SH-SY5Y (cell line): ENCODE measurements at regions not wholly inside any gene's neighbourhood (a gene's known extent, or its start where the extent isn't known, plus 50 kb on each side); places are given as distances from the start of the nearest gene placed in this dataset.

Experiments used
- GATA2 ChIP-seq: IDR thresholded peaks from 2 replicates; pipeline ENCODE4 v1.6.1; 2011; ENCODE audit warnings: mild to moderate bottlenecking, low read depth, low read length
- GATA3 ChIP-seq: IDR thresholded peaks from 2 replicates; pipeline ENCODE4 v1.6.1; 2011; ENCODE audit warnings: low read depth, mild to moderate bottlenecking, low read length, moderate library complexity

GRCh38 chr9:38342532-38342931 lies 50.0 kb upstream of the ALDH1B1 start:
- no peak for TF ChIP-seq GATA2
- TF ChIP-seq GATA3 = no peak

GRCh38 chr9:38342096-38342495 lies 50.4 kb upstream of the ALDH1B1 start:
- TF ChIP-seq GATA3 = no peak
- no peak for TF ChIP-seq GATA2

- TF ChIP-seq GATA3 = no peak
- no peak for TF ChIP-seq GATA2
These were observed 53.0 kb upstream of the ALDH1B1 start for GRCh38 chr9:38339496-38339895.

GRCh38 chr9:38339087-38339486 lies 53.4 kb upstream of the ALDH1B1 start:
- TF ChIP-seq GATA3 (no peak), GATA2 (no peak)

- no peak for TF ChIP-seq GATA2
- no peak for TF ChIP-seq GATA3
These were observed 54.0 kb upstream of the ALDH1B1 start for GRCh38 chr9:38338342-38339018.

- TF ChIP-seq GATA3 = no peak
- TF ChIP-seq GATA2 = no peak
These were observed 54.7 kb upstream of the ALDH1B1 start for GRCh38 chr9:38337706-38338264.

- TF ChIP-seq GATA2 (no peak), GATA3 (no peak)
These were observed 55.3 kb upstream of the ALDH1B1 start for GRCh38 chr9:38337181-38337580.

- TF ChIP-seq GATA3 = no peak
These were observed 56.2 kb upstream of the ALDH1B1 start for GRCh38 chr9:38336341-38336740.

GRCh38 chr9:38335686-38336085 lies 56.8 kb upstream of the ALDH1B1 start:
- TF ChIP-seq GATA3 = no peak
- no peak for TF ChIP-seq GATA2

GRCh38 chr9:38334234-38334633 lies 58.3 kb upstream of the ALDH1B1 start:
- no peak for TF ChIP-seq GATA2
- TF ChIP-seq GATA3 = no peak

- no peak for TF ChIP-seq GATA2
- TF ChIP-seq GATA3 = no peak
These were observed 59.5 kb upstream of the ALDH1B1 start for GRCh38 chr9:38333047-38333446.

- no peak for TF ChIP-seq GATA2
- no peak for TF ChIP-seq GATA3
These were observed 59.9 kb upstream of the ALDH1B1 start for GRCh38 chr9:38332625-38333024.

- no peak for TF ChIP-seq GATA3
These were observed 61.4 kb upstream of the ALDH1B1 start for GRCh38 chr9:38331141-38331540.

- TF ChIP-seq GATA2 = no peak
- TF ChIP-seq GATA3 = no peak
These were observed 62.5 kb upstream of the ALDH1B1 start for GRCh38 chr9:38329968-38330367.

- no peak for TF ChIP-seq GATA2
- no peak for TF ChIP-seq GATA3
These were observed 63.7 kb upstream of the ALDH1B1 start for GRCh38 chr9:38328765-38329164.

- TF ChIP-seq GATA3 (no peak), GATA2 (no peak)
These were observed 66.4 kb upstream of the ALDH1B1 start for GRCh38 chr9:38326122-38326521.
